NCI-H2107 treated with DMSO at 0.1 percent for 48 hours (cell line): ENCODE measurements at regions not wholly inside any gene's neighbourhood (a gene's known extent, or its start where the extent isn't known, plus 50 kb on each side); places are given as distances from the start of the nearest gene placed in this dataset.
"Not testable (repeated sequence)": the region's sequence is repeated elsewhere in the genome, so short reads cannot be mapped to it uniquely, and the experiment has no call there.

Experiments
- DNase-seq: peaks from one replicate; lab custom pipeline; 2025; ENCODE audit not compliant: unreplicated experiment; lab: John Stamatoyannopoulos, UW

- no peak for DNase-seq
These were observed 484.7 kb downstream of the DACH1 start for GRCh38 chr13:71382285-71382684.

- DNase-seq = no peak
These were observed 486.8 kb downstream of the DACH1 start for GRCh38 chr13:71380191-71380590.

- DNase-seq = no peak
These were observed 487.8 kb downstream of the DACH1 start for GRCh38 chr13:71378961-71379905.

- no peak for DNase-seq
These were observed 492.4 kb downstream of the DACH1 start for GRCh38 chr13:71374471-71375049.

- DNase-seq = no peak
These were observed 498.7 kb downstream of the DACH1 start for GRCh38 chr13:71368336-71368735.

- no peak for DNase-seq
These were observed 507.0 kb downstream of the DACH1 start for GRCh38 chr13:71360041-71360440.

- no peak for DNase-seq
These were observed 507.4 kb downstream of the DACH1 start for GRCh38 chr13:71359641-71360040.

GRCh38 chr13:71358218-71358617 is 508.8 kb downstream of the DACH1 start:
- no peak for DNase-seq

- DNase-seq = no peak
These were observed 512.0 kb downstream of the DACH1 start for GRCh38 chr13:71355010-71355409.

GRCh38 chr13:71350886-71351285 is 516.1 kb downstream of the DACH1 start:
- no peak for DNase-seq

GRCh38 chr13:71345856-71346255 is 521.1 kb downstream of the DACH1 start:
- not testable (repeated sequence) for DNase-seq

GRCh38 chr13:71339736-71340135 is 527.3 kb downstream of the DACH1 start:
- no peak for DNase-seq

GRCh38 chr13:71339005-71339404 is 528.0 kb downstream of the DACH1 start:
- no peak for DNase-seq

GRCh38 chr13:71338070-71338469 is 528.9 kb downstream of the DACH1 start:
- DNase-seq = no peak

GRCh38 chr13:71327266-71327665 is 539.7 kb downstream of the DACH1 start:
- no peak for DNase-seq

GRCh38 chr13:71325556-71325955 is 541.4 kb downstream of the DACH1 start:
- no peak for DNase-seq

GRCh38 chr13:71323266-71323665 is 543.7 kb downstream of the DACH1 start:
- no peak for DNase-seq

GRCh38 chr13:71320452-71320851 is 546.6 kb downstream of the DACH1 start:
- no peak for DNase-seq

- peak; percentile 37 for DNase-seq
These were observed 550.1 kb downstream of the DACH1 start for GRCh38 chr13:71316792-71317363.

- no peak for DNase-seq
These were observed 554.1 kb downstream of the DACH1 start for GRCh38 chr13:71312923-71313322.

GRCh38 chr13:71309905-71310304 is 557.1 kb downstream of the DACH1 start:
- DNase-seq = no peak

- DNase-seq = no peak
These were observed 560.2 kb downstream of the DACH1 start for GRCh38 chr13:71306821-71307220.
